LNCaP clone FGC (cell line): ENCODE measurements at regions not wholly inside any gene's neighbourhood (a gene's known extent, or its start where the extent isn't known, plus 50 kb on each side); places are given as distances from the start of the nearest gene placed in this dataset.
A peak's percentile ranks its signal among the peaks of the same experiment; 100 is the strongest.

Experiments used
- DNase-seq: peaks from one replicate; pipeline ENCODE4 v3.0.0-alpha.2; 2011; ENCODE audit warnings: low read depth
- H3K4me3 ChIP-seq: 2 replicates; pipeline ENCODE4 v1.5.1; 2011; ENCODE audit warnings: mild to moderate bottlenecking, low read depth, low read length, control low read depth
- CTCF ChIP-seq: IDR thresholded peaks from 2 replicates; pipeline ENCODE4 v1.5.1; 2012; ENCODE audit warnings: mild to moderate bottlenecking; ENCODE audit not compliant: control insufficient read depth, insufficient read depth; ENCODE audit errors: extremely low read depth

DNA sequence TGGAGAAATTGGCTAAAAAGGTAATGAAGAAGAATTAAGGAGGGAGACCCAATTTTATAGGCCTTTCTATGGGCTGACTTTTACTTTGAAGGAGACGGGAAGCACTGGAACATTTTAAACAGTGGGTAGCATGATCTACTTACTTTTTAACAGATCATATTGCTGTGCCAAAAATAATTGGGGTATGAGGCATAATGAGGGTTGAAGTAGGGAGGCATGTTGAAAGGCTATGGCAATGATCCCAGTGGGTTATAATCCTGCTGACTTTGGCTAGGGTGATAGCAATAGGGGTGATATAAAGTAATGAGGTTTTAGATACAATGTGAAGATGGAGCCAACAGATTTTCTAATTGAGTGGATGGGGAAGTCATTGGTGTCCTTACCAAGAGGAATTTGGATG lies 73.2 kb downstream of the GPR37 start:
- DNase-seq: no peak
- TF ChIP-seq CTCF: no peak
- H3K4me3 ChIP-seq: no peak overlapping the region

GRCh38 chr7:124690840-124691239 lies 74.8 kb downstream of the GPR37 start:
- no peak for TF ChIP-seq CTCF
- no peak overlapping the region for H3K4me3 ChIP-seq
- DNase-seq: peak; percentile 17

- no peak for DNase-seq
- H3K4me3 ChIP-seq: no peak overlapping the region
- TF ChIP-seq CTCF: no peak
Measured at GRCh38 chr7:124689931-124690330, 75.7 kb downstream of the GPR37 start.

DNA sequence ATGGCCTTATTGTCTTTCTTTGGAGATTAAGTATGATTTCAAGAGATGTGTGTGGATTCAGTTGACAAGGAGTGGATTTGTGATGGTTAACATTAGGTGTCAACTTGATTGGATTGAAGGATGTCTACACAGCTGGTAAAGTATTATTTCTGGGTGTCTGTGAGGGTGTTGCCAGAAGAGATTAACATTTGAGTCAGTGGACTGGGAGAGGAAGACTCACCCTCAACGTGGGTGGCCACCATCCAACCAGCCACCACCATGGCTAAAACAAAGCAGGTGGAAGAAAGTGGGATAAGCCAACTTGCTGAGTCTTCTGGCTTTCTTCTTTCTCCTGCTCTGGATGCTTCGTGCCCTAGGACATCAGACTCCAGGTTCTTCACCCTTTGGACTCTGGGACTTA lies 76.1 kb downstream of the GPR37 start:
- no peak for TF ChIP-seq CTCF
- no peak overlapping the region for H3K4me3 ChIP-seq
- DNase-seq: no peak

GRCh38 chr7:124688991-124689390 lies 76.6 kb downstream of the GPR37 start:
- TF ChIP-seq CTCF: no peak
- H3K4me3 ChIP-seq: no peak overlapping the region
- DNase-seq: no peak

DNA sequence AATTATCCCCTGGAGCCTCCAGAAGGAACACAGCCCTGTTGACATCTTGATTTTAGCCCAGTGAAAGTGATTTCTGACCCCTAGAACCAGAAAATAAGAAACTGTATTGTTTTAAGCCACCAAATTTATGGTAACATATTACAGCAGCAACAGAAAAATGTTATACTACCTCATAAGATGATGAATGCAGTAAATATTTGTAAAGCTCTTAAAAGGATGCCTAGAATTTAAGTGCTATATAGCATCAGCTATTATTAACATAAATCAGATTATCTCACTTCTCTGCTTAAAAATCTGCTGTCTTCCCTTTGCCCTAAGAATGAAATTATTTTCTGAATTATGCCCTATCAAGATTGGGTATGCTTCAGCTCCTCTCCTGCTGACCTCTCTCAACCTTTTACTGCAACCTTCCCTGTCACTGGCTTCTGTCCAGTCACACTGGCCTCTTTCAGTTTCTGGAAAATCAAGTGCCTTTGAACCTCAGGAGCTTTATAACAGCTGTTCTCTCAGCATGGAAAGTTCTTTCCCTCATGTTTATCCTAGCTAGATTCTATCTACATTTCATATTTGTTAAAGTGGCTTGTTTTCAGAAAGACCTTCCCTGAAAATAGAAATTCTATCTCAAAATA lies 78.9 kb downstream of the GPR37 start:
- no peak for DNase-seq
- TF ChIP-seq CTCF: no peak
- H3K4me3 ChIP-seq: no peak overlapping the region

GRCh38 chr7:124681946-124682345 lies 83.6 kb downstream of the GPR37 start:
- DNase-seq: no peak
- TF ChIP-seq CTCF: no peak
- no peak overlapping the region for H3K4me3 ChIP-seq
